ENCODE measurements at regions not wholly inside any gene's neighbourhood (a gene's known extent, or its start where the extent isn't known, plus 50 kb on each side); places are given as distances from the start of the nearest gene placed in this dataset.

DNA sequence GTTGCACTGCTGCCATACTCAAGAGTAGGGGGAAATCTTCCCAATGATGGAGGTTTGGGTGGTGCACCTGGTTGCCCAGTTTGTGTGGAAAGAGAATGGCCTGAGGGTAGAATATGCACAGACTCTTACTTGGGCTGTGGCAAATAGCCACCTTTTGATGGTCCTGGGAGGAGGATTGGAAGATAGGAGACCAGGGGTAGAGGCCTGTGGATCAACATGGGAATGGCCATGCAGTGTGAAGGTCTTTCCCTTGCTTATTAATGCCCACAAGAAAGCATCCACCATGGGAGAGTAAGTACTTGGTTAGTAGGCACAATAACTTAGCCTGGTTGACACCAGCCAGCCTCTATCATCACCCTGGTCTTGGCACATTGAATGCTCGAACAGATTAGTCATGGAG is 156.8 kb upstream of the LEF1 start:
- no peaks in the 10 kb centered on the region for H3K36me3 ChIP-seq (ENCODE audit: insufficient read depth, low read length)
- no peaks in the 10 kb centered on the region for H4K20me1 ChIP-seq (ENCODE audit: insufficient read depth, low read length)
- no peak overlapping the region for H3K27ac ChIP-seq (ENCODE audit: low read depth, low read length, poor library complexity, severe bottlenecking)
- intact Hi-C loops (cut with micrococcal nuclease; ENCODE audit: unreplicated experiment), result no loop called here
- H3K4me1 ChIP-seq (ENCODE audit: insufficient read depth, low read length, poor library complexity, severe bottlenecking), result no peaks in the 10 kb centered on the region
- no peaks in the 10 kb centered on the region for H3K9me3 ChIP-seq (ENCODE audit: low read length)
- H3K79me2 ChIP-seq (ENCODE audit: insufficient read depth, low read depth, low read length), result no peaks in the 10 kb centered on the region
- no peak for DNase-seq (ENCODE audit: low spot score)
- TF ChIP-seq, protein P1, sequence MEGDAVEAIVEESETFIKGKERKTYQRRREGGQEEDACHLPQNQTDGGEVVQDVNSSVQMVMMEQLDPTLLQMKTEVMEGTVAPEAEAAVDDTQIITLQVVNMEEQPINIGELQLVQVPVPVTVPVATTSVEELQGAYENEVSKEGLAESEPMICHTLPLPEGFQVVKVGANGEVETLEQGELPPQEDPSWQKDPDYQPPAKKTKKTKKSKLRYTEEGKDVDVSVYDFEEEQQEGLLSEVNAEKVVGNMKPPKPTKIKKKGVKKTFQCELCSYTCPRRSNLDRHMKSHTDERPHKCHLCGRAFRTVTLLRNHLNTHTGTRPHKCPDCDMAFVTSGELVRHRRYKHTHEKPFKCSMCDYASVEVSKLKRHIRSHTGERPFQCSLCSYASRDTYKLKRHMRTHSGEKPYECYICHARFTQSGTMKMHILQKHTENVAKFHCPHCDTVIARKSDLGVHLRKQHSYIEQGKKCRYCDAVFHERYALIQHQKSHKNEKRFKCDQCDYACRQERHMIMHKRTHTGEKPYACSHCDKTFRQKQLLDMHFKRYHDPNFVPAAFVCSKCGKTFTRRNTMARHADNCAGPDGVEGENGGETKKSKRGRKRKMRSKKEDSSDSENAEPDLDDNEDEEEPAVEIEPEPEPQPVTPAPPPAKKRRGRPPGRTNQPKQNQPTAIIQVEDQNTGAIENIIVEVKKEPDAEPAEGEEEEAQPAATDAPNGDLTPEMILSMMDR (conservative IDR thresholded peaks at IDR 0.05; ENCODE audit: low read length), result no peak
- TF ChIP-seq EZH2phosphoT487 (IDR thresholded peaks at IDR 0.05; ENCODE audit: borderline replicate concordance, low read depth, low read length), result no peak
- H2AFZ ChIP-seq (ENCODE audit: low read length), result no peak overlapping the region
- H3K9me2 ChIP-seq (ENCODE audit: insufficient read depth, low read length), result no peaks in the 10 kb centered on the region
- no peak overlapping the region for H3K4me2 ChIP-seq (ENCODE audit: low read length)
- no peak overlapping the region for H3K4me3 ChIP-seq (ENCODE audit: low read depth, low read length, poor library complexity, severe bottlenecking)
- POLR2A ChIA-PET, result interaction anchor here (0.7 to 1.3 kb wide), 2 partner anchors 53 to 155 kb away, joined by 3 read pairs; no protein-coding TSS in a partner anchor
- BruUV-seq (replicated peaks), result no TSS peak
- CTCF ChIA-PET (ENCODE audit: unreplicated experiment), result no interaction called here

DNA sequence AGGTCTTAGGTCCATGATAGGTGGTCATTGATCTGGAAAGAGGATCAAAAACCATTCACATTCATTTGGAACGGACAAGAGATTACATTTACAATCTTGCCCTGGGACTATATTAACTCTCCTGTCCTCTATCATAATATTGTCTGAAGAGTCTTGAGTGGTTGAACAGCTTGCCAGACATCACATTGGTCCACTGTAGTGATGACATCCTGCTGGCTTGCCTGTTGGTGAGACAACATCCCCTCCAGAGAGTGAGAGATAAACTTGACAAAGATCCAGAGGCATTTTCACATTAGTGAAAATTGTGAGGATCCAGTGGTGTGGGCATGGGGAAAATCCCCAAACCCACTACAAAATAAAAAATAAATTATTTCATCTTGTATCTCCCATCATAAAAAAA is 155.7 kb upstream of the LEF1 start:
- Histone ChIP-seq H3K4me2 (ENCODE audit: low read length) (no peak overlapping the region), H3K4me3 (ENCODE audit: low read depth, low read length, poor library complexity, severe bottlenecking) (no peak overlapping the region), H3K9me3 (ENCODE audit: low read length) (no peaks in the 10 kb centered on the region), H3K79me2 (ENCODE audit: insufficient read depth, low read depth, low read length) (no peaks in the 10 kb centered on the region), H2AFZ (ENCODE audit: low read length) (no peak overlapping the region), H4K20me1 (ENCODE audit: insufficient read depth, low read length) (no peaks in the 10 kb centered on the region), H3K36me3 (ENCODE audit: insufficient read depth, low read length) (no peaks in the 10 kb centered on the region), H3K9me2 (ENCODE audit: insufficient read depth, low read length) (no peaks in the 10 kb centered on the region), H3K27ac (ENCODE audit: low read depth, low read length, poor library complexity, severe bottlenecking) (no peak overlapping the region), H3K4me1 (ENCODE audit: insufficient read depth, low read length, poor library complexity, severe bottlenecking) (no peaks in the 10 kb centered on the region)
- TF ChIP-seq EZH2phosphoT487 (IDR thresholded peaks at IDR 0.05; ENCODE audit: borderline replicate concordance, low read depth, low read length), result no peak
- TF ChIP-seq, protein P1 (conservative IDR thresholded peaks at IDR 0.05; ENCODE audit: low read length), result no peak
- no TSS peak for BruUV-seq (replicated peaks)
- DNase-seq (ENCODE audit: low spot score), result no peak
- POLR2A ChIA-PET, result no interaction called here
- intact Hi-C loops (cut with micrococcal nuclease; ENCODE audit: unreplicated experiment), result no loop called here
- CTCF ChIA-PET (ENCODE audit: unreplicated experiment), result no interaction called here

DNA sequence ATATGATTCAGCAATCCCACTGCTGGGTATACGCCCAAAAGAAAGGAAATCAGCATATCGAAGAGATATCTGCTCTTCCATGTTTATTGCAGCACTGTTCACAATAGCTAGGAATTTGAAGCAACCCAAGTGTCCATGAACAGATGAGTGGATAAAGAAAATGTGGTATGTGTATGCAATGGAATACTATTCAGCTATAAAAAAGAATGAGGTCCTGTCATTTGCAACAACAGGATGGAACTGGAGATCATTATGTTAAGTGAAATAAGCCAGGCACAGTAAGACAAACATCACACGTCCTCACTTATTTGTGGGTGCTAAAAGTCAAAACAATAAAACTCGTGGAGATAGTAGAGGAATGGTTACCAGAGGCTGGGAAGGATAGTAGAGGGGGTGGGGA is 153.8 kb upstream of the LEF1 start:
- Histone ChIP-seq H2AFZ (ENCODE audit: low read length) (no peak overlapping the region), H3K4me3 (ENCODE audit: low read depth, low read length, poor library complexity, severe bottlenecking) (no peak overlapping the region), H3K4me2 (ENCODE audit: low read length) (no peak overlapping the region), H3K9me3 (ENCODE audit: low read length) (no peaks in the 10 kb centered on the region), H3K79me2 (ENCODE audit: insufficient read depth, low read depth, low read length) (no peaks in the 10 kb centered on the region), H3K9me2 (ENCODE audit: insufficient read depth, low read length) (no peaks in the 10 kb centered on the region), H3K27ac (ENCODE audit: low read depth, low read length, poor library complexity, severe bottlenecking) (no peak overlapping the region), H3K36me3 (ENCODE audit: insufficient read depth, low read length) (no peaks in the 10 kb centered on the region), H3K4me1 (ENCODE audit: insufficient read depth, low read length, poor library complexity, severe bottlenecking) (no peaks in the 10 kb centered on the region), H4K20me1 (ENCODE audit: insufficient read depth, low read length) (no peaks in the 10 kb centered on the region)
- POLR2A ChIA-PET, result interaction anchor here (0.6 to 0.7 kb wide), 4 partner anchors 22 to 1527 kb away, joined by 3 to 4 read pairs (median 3); no protein-coding TSS in a partner anchor
- CTCF ChIA-PET (ENCODE audit: unreplicated experiment), result no interaction called here
- BruUV-seq (replicated peaks), result no TSS peak
- no peak for TF ChIP-seq EZH2phosphoT487 (IDR thresholded peaks at IDR 0.05; ENCODE audit: borderline replicate concordance, low read depth, low read length)
- TF ChIP-seq, protein P1 (conservative IDR thresholded peaks at IDR 0.05; ENCODE audit: low read length), result no peak
- no peak for DNase-seq (ENCODE audit: low spot score)
- intact Hi-C loops (cut with micrococcal nuclease; ENCODE audit: unreplicated experiment), result no loop called here

Data from OCI-LY7 (cell line).